ENCODE measurements at regions not wholly inside any gene's neighbourhood (a gene's known extent, or its start where the extent isn't known, plus 50 kb on each side); places are given as distances from the start of the nearest gene placed in this dataset.

- TF ChIP-seq CTCF (IDR thresholded peaks at IDR 0.05): no peak
- TF ChIP-seq POLR2A (IDR thresholded peaks at IDR 0.05): no peak
- TF ChIP-seq POLR2AphosphoS5 (IDR thresholded peaks at IDR 0.05): no peak
Measured at GRCh38 chr5:30900367-30900766, 293.1 kb upstream of the CDH6 start.
